ENCODE measurements at regions not wholly inside any gene's neighbourhood (a gene's known extent, or its start where the extent isn't known, plus 50 kb on each side); places are given as distances from the start of the nearest gene placed in this dataset.

DNA sequence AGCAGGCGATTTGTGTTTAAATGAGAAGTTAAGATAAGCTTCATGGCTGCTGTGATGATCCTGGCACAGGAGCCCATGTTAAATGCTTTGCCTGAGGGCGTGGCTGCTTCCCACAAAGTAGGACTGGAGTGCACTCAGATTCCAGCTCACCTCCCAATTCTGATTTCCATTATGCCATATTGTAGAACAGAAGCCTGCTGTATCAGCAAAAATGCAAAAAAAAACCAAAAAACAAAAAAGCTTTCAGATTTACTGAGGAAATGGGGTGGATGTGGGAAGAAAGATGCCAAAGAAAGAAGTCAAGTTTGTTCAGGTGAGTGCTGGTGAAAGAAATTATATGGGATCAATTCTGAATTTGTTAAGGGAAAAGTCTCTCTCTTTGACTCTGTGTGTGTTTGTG, 610.4 kb upstream of the NETO1 start:
- no peaks in the 10 kb centered on the region; a peak in 1 of 4 replicates for H3K9me3 ChIP-seq (ENCODE audit: control insufficient read depth in 1 of 2, insufficient read depth in 1 of 2, low read depth in 1 of 2, low read length in 2 of 2)
- H3K27ac ChIP-seq (ENCODE audit: low read depth, low read length), result no peak overlapping the region
- no peak for ATAC-seq
- no peak overlapping the region for H2AFZ ChIP-seq (ENCODE audit: low read depth, low read length, poor library complexity, severe bottlenecking)
- BruUV-seq (replicated peaks), result no TSS peak
- DNase-seq (ENCODE audit: low read depth, low spot score), result no peak
- no peak overlapping the region for H3K4me2 ChIP-seq (ENCODE audit: low read length)
- H3K79me2 ChIP-seq (ENCODE audit: insufficient read depth, low read length), result no peaks in the 10 kb centered on the region
- ChIA-PET POLR2A (no interaction called here), CTCF (no interaction called here), RAD21 (ENCODE audit: low non-redundant PET in 1 of 2, low total read pairs in 2 of 2, uncharacterized antibody in 2 of 2, unreplicated experiment in 2 of 2) (no interaction called here)
- H4K20me1 ChIP-seq (ENCODE audit: insufficient read depth), result no peaks in the 10 kb centered on the region
- no peak overlapping the region for H3K9ac ChIP-seq (ENCODE audit: low read length)
- no peaks in the 10 kb centered on the region for H3K27me3 ChIP-seq (ENCODE audit: insufficient read depth, low read length)
- H3K36me3 ChIP-seq (ENCODE audit: control insufficient read depth in 1 of 2, insufficient read depth in 2 of 2, low read length in 2 of 2), result no peaks in the 10 kb centered on the region
- TF ChIP-seq ZFX (IDR thresholded peaks at IDR 0.05), result no peak
- TF ChIP-seq SP1 (IDR thresholded peaks at IDR 0.05; ENCODE audit: low read depth), result no peak
- no peak for TF ChIP-seq JUND (IDR thresholded peaks at IDR 0.05)
- no peak for TF ChIP-seq ZNF274 (IDR thresholded peaks at IDR 0.05; ENCODE audit: low read depth, low read length)
- no peak for TF ChIP-seq EZH2 (IDR thresholded peaks at IDR 0.05)
- no peak for TF ChIP-seq ZBTB33 (IDR thresholded peaks at IDR 0.05; ENCODE audit: extremely low read depth, insufficient replicate concordance, low read length)
- TF ChIP-seq POLR2AphosphoS5 (IDR thresholded peaks at IDR 0.05; ENCODE audit: low read depth, low read length), result no peak
- no peak for TF ChIP-seq ATF3 (IDR thresholded peaks at IDR 0.05)
- TF ChIP-seq ELF1 (IDR thresholded peaks at IDR 0.05; ENCODE audit: borderline replicate concordance, low read depth), result no peak
- TF ChIP-seq EGR1 (IDR thresholded peaks at IDR 0.05; ENCODE audit: low read depth), result no peak
- no peak for TF ChIP-seq MAX (IDR thresholded peaks at IDR 0.05)
- no peak for TF ChIP-seq TCF7L2 (IDR thresholded peaks at IDR 0.05; ENCODE audit: borderline replicate concordance, extremely low read depth, insufficient read depth, insufficient read length)
- no peak for TF ChIP-seq SRF (IDR thresholded peaks at IDR 0.05; ENCODE audit: low read depth)
- TF ChIP-seq REST (IDR thresholded peaks at IDR 0.05; ENCODE audit: low read depth), result no peak
- TF ChIP-seq CTCF (IDR thresholded peaks at IDR 0.05 in 2 of 3, conservative IDR thresholded peaks at IDR 0.05 in 1 of 3; ENCODE audit: borderline replicate concordance in 1 of 3, insufficient read depth in 1 of 3, low read depth in 2 of 3, low read length in 2 of 3), result no peak
- no peak for TF ChIP-seq SIN3A (IDR thresholded peaks at IDR 0.05; ENCODE audit: low read depth)
- TF ChIP-seq YY1 (IDR thresholded peaks at IDR 0.05; ENCODE audit: extremely low read depth, insufficient replicate concordance, low read depth, low read length), result no peak
- H3K4me1 ChIP-seq (ENCODE audit: control insufficient read depth in 1 of 2, insufficient read depth in 2 of 2, low read length in 2 of 2), result no peaks in the 10 kb centered on the region
- no peaks in the 10 kb centered on the region for H3K9me2 ChIP-seq (ENCODE audit: insufficient read depth)
- intact Hi-C loops (cut with micrococcal nuclease), result no loop called here
- H3K4me3 ChIP-seq (replicated peaks in 1 of 2; ENCODE audit: low read depth in 1 of 2, low read length in 2 of 2), result no peak overlapping the region
